B cell (primary cell): ENCODE measurements at regions not wholly inside any gene's neighbourhood (a gene's known extent, or its start where the extent isn't known, plus 50 kb on each side); places are given as distances from the start of the nearest gene placed in this dataset.

Experiments used
- ATAC-seq: fragments of 200-7000 bp; cut with Tn5 transposase; one replicate; pipeline ENCODE4 v1.10.0; 2021; ENCODE audit warnings: low read depth, mild to moderate bottlenecking, moderate number of reproducible peaks, moderate library complexity
- CTCF ChIA-PET: fragments of 350-600 bp; sonication (Branson Sonifier 250); formaldehyde crosslinking; loops from one replicate; lab custom pipeline; 2021; ENCODE audit warnings: antibody characterized with exemption, inconsistent platforms; lab: Charles Lee
- POLR2A ChIA-PET: fragments of 350-600 bp; sonication (Branson Sonifier 250); formaldehyde crosslinking; loops from one replicate; lab custom pipeline; 2021; ENCODE audit warnings: antibody characterized with exemption; lab: Charles Lee
- DNase-seq: peaks from one replicate; pipeline ENCODE4 v3.0.0; 2013
- H2AFZ ChIP-seq: 2 replicates; pipeline ENCODE4 v1.6.1; 2012; ENCODE audit warnings: mild to moderate bottlenecking, low read depth, low read length; ENCODE audit not compliant: insufficient read depth, poor library complexity, severe bottlenecking
- H3K27ac ChIP-seq, 2 donors: 1 replicate in 1 of 2; 2 replicates in 1 of 2; pipeline ENCODE4 v1.5.1; 2012 to 2013; ENCODE audit warnings: low read length in 2 of 2, mild to moderate bottlenecking in 2 of 2, moderate library complexity in 1 of 2
- H3K27me3 ChIP-seq, 4 experiments: fragments of 200-600 bp in 1 of 4; sonication (generic) in 1 of 4; replicated peaks in 1 of 4; 1 replicate in 2 of 4; 2 replicates in 2 of 4; pipeline versions ENCODE4 v1.6.1 to v1.7.0; 2013 to 2016; ENCODE audit warnings: low read length in 3 of 4, mild to moderate bottlenecking in 2 of 4, mixed read lengths in 1 of 4, moderate library complexity in 1 of 4; ENCODE audit not compliant: insufficient read depth in 4 of 4, control insufficient read depth in 3 of 4; ENCODE audit errors: control extremely low read depth in 1 of 4
- H3K36me3 ChIP-seq, 2 experiments: replicated peaks in 1 of 2; 1 replicate in 1 of 2; 2 replicates in 1 of 2; pipeline versions ENCODE4 v1.6.1 to v1.7.1; 2013; ENCODE audit warnings: low read length in 1 of 2; ENCODE audit not compliant: insufficient read depth in 2 of 2, control insufficient read depth in 1 of 2; ENCODE audit errors: control extremely low read depth in 1 of 2, extremely low read depth in 1 of 2
- H3K4me1 ChIP-seq, 2 donors: fragments of 200-600 bp in 1 of 2; sonication (generic) in 1 of 2; 1 replicate in 1 of 2; 2 replicates in 1 of 2; pipeline versions ENCODE4 v1.5.1 to v1.6.1; 2013 to 2017; ENCODE audit warnings: low read length in 2 of 2; ENCODE audit not compliant: control insufficient read depth in 2 of 2, insufficient read depth in 2 of 2
- H3K4me2 ChIP-seq: replicated peaks from 2 replicates; pipeline ENCODE3; 2012; ENCODE audit warnings: mild to moderate bottlenecking, low read depth, low read length; ENCODE audit not compliant: poor library complexity, severe bottlenecking
- H3K4me3 ChIP-seq, 5 experiments: fragments of 200-600 bp in 1 of 5; sonication (generic) in 1 of 5; 1 replicate in 3 of 5; 2 replicates in 2 of 5; pipeline versions ENCODE4 v1.5.1 to v1.7.0; 2011 to 2016; ENCODE audit warnings: low read length in 4 of 5, mild to moderate bottlenecking in 4 of 5, low read depth in 2 of 5, control low read depth in 1 of 5, moderate library complexity in 1 of 5; ENCODE audit not compliant: insufficient read depth in 1 of 5; ENCODE audit errors: control extremely low read depth in 1 of 5, extremely low read depth in 1 of 5
- H3K79me2 ChIP-seq: fragments of 200-600 bp; sonication (generic); one replicate; pipeline ENCODE4 v1.6.0; 2016; ENCODE audit warnings: low read length; ENCODE audit not compliant: control insufficient read depth, insufficient read depth
- H3K9ac ChIP-seq: fragments of 200-600 bp; sonication (generic); 2 replicates; pipeline ENCODE4 v1.6.1; 2017; ENCODE audit warnings: mild to moderate bottlenecking, low read length, moderate library complexity
- H3K9me3 ChIP-seq, 3 donors: one replicate each; pipeline versions ENCODE4 v1.6.1 to v1.7.1; 2013; ENCODE audit warnings: low read length in 2 of 3; ENCODE audit not compliant: control insufficient read depth in 2 of 3, insufficient read depth in 1 of 3; ENCODE audit errors: control extremely low read depth in 1 of 3
- H4K20me1 ChIP-seq: 2 replicates; pipeline ENCODE4 v1.6.0; 2012; ENCODE audit warnings: mild to moderate bottlenecking, low read length; ENCODE audit not compliant: insufficient read depth, control insufficient read depth, poor library complexity, severe bottlenecking
- H3K27ac Mint-ChIP-seq: one replicate; pipeline ENCODE4 v1.8.0; 2021; ENCODE audit warnings: mixed read lengths
- H3K27me3 Mint-ChIP-seq: one replicate; pipeline ENCODE4 v1.8.0; 2021; ENCODE audit warnings: mixed read lengths
- H3K4me1 Mint-ChIP-seq: one replicate; pipeline ENCODE4 v1.8.0; 2021; ENCODE audit warnings: mixed read lengths
- H3K4me3 Mint-ChIP-seq: one replicate; pipeline ENCODE4 v1.8.0; 2021; ENCODE audit warnings: mixed read lengths
- H3K9me3 Mint-ChIP-seq: one replicate; pipeline ENCODE4 v1.8.0; 2022; ENCODE audit warnings: mixed read lengths; ENCODE audit not compliant: insufficient read depth
- EZH2 ChIP-seq: IDR thresholded peaks from 2 replicates; pipeline ENCODE4 v1.6.1; 2012; ENCODE audit warnings: borderline replicate concordance, low read depth, mild to moderate bottlenecking, moderate library complexity, low read length; ENCODE audit not compliant: insufficient read depth, poor library complexity, severe bottlenecking
- WGBS: methylation state at CpG from one replicate; pipeline ENCODE4 v1.1.5; 2013; ENCODE audit warnings: missing lambda C conversion rate; ENCODE audit not compliant: insufficient coverage; 5-methylcytosine and 5-hydroxymethylcytosine counted together
- intact Hi-C: fragments of 100-400 bp; cut with micrococcal nuclease; formaldehyde crosslinking; loops from one replicate; pipeline ENCODE4 v1.10.0; 2022
- TF ChIP-seq, protein P1 (sequence below): fragments of 200-600 bp; IDR thresholded peaks from one replicate; pipeline ENCODE4 v1.8.0; 2022; ENCODE audit warnings: antibody characterized with exemption, mild to moderate bottlenecking

DNA sequence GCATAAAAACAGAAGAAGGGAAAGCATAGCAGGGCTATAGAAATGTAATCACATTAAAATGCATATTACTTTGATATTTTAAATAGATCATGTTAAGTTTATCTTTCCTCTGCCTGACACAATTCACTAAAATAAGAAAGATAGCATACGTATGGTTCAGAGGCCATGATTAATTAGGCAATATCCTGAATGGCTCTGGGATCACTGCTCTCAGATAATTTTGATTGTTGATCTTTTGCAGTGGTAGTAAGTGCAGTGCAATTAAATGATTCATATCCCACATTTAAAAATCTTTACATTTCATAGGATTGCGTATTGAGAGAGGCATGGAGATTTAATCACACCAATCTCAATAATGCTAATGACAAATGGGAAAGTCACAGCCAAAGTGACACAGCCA is 1040.7 kb downstream of the SOCS6 start:
- no peak overlapping the region for H3K4me3 ChIP-seq
- ATAC-seq (no peak), DNase-seq (no peak)
- TF ChIP-seq, protein P1, sequence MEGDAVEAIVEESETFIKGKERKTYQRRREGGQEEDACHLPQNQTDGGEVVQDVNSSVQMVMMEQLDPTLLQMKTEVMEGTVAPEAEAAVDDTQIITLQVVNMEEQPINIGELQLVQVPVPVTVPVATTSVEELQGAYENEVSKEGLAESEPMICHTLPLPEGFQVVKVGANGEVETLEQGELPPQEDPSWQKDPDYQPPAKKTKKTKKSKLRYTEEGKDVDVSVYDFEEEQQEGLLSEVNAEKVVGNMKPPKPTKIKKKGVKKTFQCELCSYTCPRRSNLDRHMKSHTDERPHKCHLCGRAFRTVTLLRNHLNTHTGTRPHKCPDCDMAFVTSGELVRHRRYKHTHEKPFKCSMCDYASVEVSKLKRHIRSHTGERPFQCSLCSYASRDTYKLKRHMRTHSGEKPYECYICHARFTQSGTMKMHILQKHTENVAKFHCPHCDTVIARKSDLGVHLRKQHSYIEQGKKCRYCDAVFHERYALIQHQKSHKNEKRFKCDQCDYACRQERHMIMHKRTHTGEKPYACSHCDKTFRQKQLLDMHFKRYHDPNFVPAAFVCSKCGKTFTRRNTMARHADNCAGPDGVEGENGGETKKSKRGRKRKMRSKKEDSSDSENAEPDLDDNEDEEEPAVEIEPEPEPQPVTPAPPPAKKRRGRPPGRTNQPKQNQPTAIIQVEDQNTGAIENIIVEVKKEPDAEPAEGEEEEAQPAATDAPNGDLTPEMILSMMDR: no peak
- no peak for TF ChIP-seq EZH2
- no peaks in the 10 kb centered on the region for H4K20me1 ChIP-seq
- intact Hi-C loops: no loop called here
- CTCF ChIA-PET: no interaction called here
- POLR2A ChIA-PET: no interaction called here
- no peak overlapping the region for H3K27ac Mint-ChIP-seq
- H3K9me3 Mint-ChIP-seq: peaks cover 7% of the 10 kb centered on the region
- no peaks in the 10 kb centered on the region for H3K27me3 ChIP-seq
- H2AFZ ChIP-seq: no peak overlapping the region
- H3K4me1 Mint-ChIP-seq: no peaks in the 10 kb centered on the region
- no peak overlapping the region for H3K27ac ChIP-seq
- no CpG with 5 or more reads among the region's 2 CpGs for WGBS
- no peaks in the 10 kb centered on the region for H3K36me3 ChIP-seq
- H3K4me3 Mint-ChIP-seq: no peak overlapping the region
- H3K4me1 ChIP-seq: no peaks in the 10 kb centered on the region
- no peaks in the 10 kb centered on the region for H3K9me3 ChIP-seq
- no peak overlapping the region for H3K4me2 ChIP-seq
- no peaks in the 10 kb centered on the region for H3K79me2 ChIP-seq
- H3K9ac ChIP-seq: no peak overlapping the region
- no peaks in the 10 kb centered on the region for H3K27me3 Mint-ChIP-seq

DNA sequence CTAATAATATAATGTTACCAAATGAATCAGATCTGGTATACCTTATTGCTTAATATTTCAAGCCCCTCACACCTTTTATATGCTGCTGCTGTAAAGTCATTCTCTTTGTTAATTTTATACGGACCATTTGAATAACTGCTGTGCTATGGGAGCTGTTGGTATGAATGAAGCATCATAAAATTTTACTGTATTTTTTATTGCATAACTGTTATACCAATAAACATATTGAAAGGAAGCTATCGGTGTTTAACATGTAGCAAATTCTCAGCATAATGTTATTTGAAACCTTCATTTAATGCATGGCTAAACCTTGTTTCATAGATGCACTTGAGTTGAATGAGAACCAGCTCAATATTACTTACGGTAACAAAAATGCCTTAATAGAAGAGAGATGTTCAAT is 1040.3 kb downstream of the SOCS6 start:
- no peak overlapping the region for H2AFZ ChIP-seq
- H3K4me2 ChIP-seq: no peak overlapping the region
- DNase-seq: no peak
- H3K4me1 Mint-ChIP-seq: no peaks in the 10 kb centered on the region
- no peaks in the 10 kb centered on the region for H3K9me3 ChIP-seq
- WGBS: no CpG with 5 or more reads among the region's 3 CpGs
- H3K9me3 Mint-ChIP-seq: peaks cover 7% of the 10 kb centered on the region
- no peaks in the 10 kb centered on the region for H3K27me3 ChIP-seq
- CTCF ChIA-PET: no interaction called here
- no peak overlapping the region for H3K27ac Mint-ChIP-seq
- H3K4me3 Mint-ChIP-seq: no peak overlapping the region
- H3K27ac ChIP-seq: no peak overlapping the region
- no peaks in the 10 kb centered on the region for H3K36me3 ChIP-seq
- intact Hi-C loops: no loop called here
- no peaks in the 10 kb centered on the region for H3K4me1 ChIP-seq
- ATAC-seq: no peak
- no peaks in the 10 kb centered on the region for H4K20me1 ChIP-seq
- no peak for TF ChIP-seq EZH2
- TF ChIP-seq, protein P1: no peak
- H3K27me3 Mint-ChIP-seq: no peaks in the 10 kb centered on the region
- no peaks in the 10 kb centered on the region for H3K79me2 ChIP-seq
- no peak overlapping the region for H3K9ac ChIP-seq
- H3K4me3 ChIP-seq: no peak overlapping the region
- POLR2A ChIA-PET: no interaction called here
